Activated T-helper 17 cell treated with anti-CD3 and anti-CD28 coated beads, Interleukin-2, amount 50 U/mL, for 72 hours (primary cell): ENCODE measurements at regions not wholly inside any gene's neighbourhood (a gene's known extent, or its start where the extent isn't known, plus 50 kb on each side); places are given as distances from the start of the nearest gene placed in this dataset.

ENCODE experiments used
- ATAC-seq: fragments of 150-1000 bp; cut with Tn5 transposase; replicated peaks from 2 replicates; pipeline ENCODE4 v1.10.0; 2021; ENCODE audit warnings: mild to moderate bottlenecking, moderate library complexity
- H3K27ac Mint-ChIP-seq: one replicate; pipeline ENCODE4 v1.8.0; 2022; ENCODE audit warnings: mixed read lengths
- H3K27me3 Mint-ChIP-seq: one replicate; pipeline ENCODE4 v1.8.0; 2022; ENCODE audit warnings: mixed read lengths
- H3K36me3 Mint-ChIP-seq: one replicate; pipeline ENCODE4 v1.8.0; 2022; ENCODE audit warnings: low read depth, mild to moderate bottlenecking, mixed read lengths
- H3K4me1 Mint-ChIP-seq: one replicate; pipeline ENCODE4 v1.8.0; 2022; ENCODE audit warnings: mixed read lengths
- H3K4me3 Mint-ChIP-seq: one replicate; pipeline ENCODE4 v1.8.0; 2022; ENCODE audit warnings: mild to moderate bottlenecking, mixed read lengths
- H3K9me3 Mint-ChIP-seq: one replicate; pipeline ENCODE4 v1.8.0; 2022; ENCODE audit warnings: mixed read lengths

GRCh38 chr15:25504307-25504706 lies 65.5 kb upstream of the UBE3A start:
- H3K36me3 Mint-ChIP-seq = no peaks in the 10 kb centered on the region
- no peak overlapping the region for H3K4me3 Mint-ChIP-seq
- no peak for ATAC-seq
- peaks cover 8% of the 10 kb centered on the region for H3K27me3 Mint-ChIP-seq
- H3K27ac Mint-ChIP-seq = no peak overlapping the region
- no peaks in the 10 kb centered on the region for H3K9me3 Mint-ChIP-seq
- H3K4me1 Mint-ChIP-seq = no peaks in the 10 kb centered on the region

GRCh38 chr15:25501828-25502446 lies 63.1 kb upstream of the UBE3A start:
- Mint-ChIP-seq H3K4me1 (no peaks in the 10 kb centered on the region), H3K27ac (no peak overlapping the region), H3K9me3 (no peaks in the 10 kb centered on the region), H3K36me3 (no peaks in the 10 kb centered on the region), H3K27me3 (peaks cover 2% of the 10 kb centered on the region), H3K4me3 (no peak overlapping the region)
- no peak for ATAC-seq

DNA sequence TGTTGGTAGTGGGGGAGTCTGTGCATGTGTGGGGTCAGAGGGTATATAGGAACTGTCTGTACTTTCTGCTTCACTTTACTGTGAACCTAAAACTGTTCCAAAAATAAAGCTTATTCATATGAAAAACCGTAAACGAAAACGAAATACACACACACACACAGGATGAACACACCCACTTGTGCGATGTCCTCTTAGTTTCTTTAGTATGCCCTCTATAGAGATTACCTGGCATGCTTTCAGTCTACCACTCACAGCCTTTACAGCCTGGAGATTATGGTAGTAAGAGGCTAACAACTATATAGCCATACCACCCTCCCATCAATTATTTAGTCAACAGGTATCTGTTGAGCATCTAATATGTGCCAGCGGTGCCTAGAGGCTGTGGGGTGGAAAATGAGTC lies 60.0 kb upstream of the UBE3A start:
- Mint-ChIP-seq H3K9me3 (peaks cover 6% of the 10 kb centered on the region), H3K4me1 (no peaks in the 10 kb centered on the region), H3K27ac (no peak overlapping the region), H3K4me3 (no peak overlapping the region), H3K36me3 (no peaks in the 10 kb centered on the region), H3K27me3 (peaks cover 7% of the 10 kb centered on the region)
- no peak for ATAC-seq

DNA sequence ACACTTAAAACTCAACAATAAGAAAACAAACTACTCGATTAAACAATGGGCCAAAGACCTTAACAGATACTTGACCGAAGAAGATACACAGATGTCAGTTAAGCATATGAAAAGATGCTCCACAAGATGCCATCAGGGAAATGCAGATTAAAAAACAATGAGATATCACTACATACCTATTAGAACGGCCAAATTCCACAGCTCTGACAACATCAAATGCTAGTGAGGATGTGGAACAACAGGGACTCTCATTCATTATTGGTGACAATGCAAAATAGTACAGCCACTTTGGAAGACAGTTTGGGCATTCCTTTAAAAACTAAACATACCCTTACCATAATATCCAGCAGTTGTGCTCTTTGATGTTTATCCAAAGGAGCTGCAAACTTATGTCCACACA lies 59.1 kb upstream of the UBE3A start:
- no peak overlapping the region for H3K4me3 Mint-ChIP-seq
- peaks cover 10% of the 10 kb centered on the region for H3K27me3 Mint-ChIP-seq
- no peaks in the 10 kb centered on the region for H3K36me3 Mint-ChIP-seq
- H3K4me1 Mint-ChIP-seq = no peaks in the 10 kb centered on the region
- H3K27ac Mint-ChIP-seq = no peak overlapping the region
- ATAC-seq = no peak
- peaks cover 7% of the 10 kb centered on the region for H3K9me3 Mint-ChIP-seq

DNA sequence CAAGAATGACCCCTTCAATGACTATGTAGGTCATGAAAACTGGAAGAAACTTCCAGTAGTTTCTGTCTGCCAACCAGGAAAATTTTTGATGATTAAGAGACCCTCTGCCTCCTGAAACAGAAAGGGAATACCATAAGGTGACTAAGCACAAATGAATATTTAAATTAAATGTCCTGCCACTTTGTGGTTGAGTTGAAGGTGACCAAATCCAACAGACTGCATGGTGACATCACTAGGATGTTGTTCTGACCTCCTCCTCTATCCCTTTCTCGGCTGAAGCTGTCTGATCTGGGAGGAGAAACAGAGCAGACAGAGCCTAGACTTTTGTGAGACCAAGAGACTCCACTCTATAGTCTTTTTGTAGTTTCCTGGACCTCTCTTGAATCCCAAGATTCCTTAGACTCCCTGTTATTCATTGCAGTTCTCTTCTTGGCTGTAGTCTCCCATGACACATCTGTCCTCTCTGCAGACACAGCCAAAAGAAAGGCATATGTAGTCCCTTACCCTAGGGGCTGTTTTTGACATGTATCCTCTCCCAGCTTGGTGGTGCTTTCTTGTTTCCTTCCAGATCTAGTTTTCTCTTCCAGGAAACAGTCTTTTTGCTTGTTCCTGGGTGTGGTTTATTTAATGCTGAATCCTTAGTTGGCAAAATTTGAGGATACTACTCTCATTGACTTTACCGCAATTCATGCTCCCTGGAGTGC lies 55.2 kb upstream of the UBE3A start:
- ATAC-seq = no peak
- Mint-ChIP-seq H3K9me3 (peaks cover 11% of the 10 kb centered on the region), H3K27me3 (peaks cover 15% of the 10 kb centered on the region), H3K4me1 (no peaks in the 10 kb centered on the region), H3K4me3 (no peak overlapping the region), H3K36me3 (no peaks in the 10 kb centered on the region), H3K27ac (no peak overlapping the region)

GRCh38 chr15:25492315-25492714 lies 53.5 kb upstream of the UBE3A start:
- Mint-ChIP-seq H3K27me3 (peaks cover 15% of the 10 kb centered on the region), H3K36me3 (no peaks in the 10 kb centered on the region), H3K9me3 (peaks cover 11% of the 10 kb centered on the region), H3K4me3 (no peak overlapping the region), H3K27ac (no peak overlapping the region), H3K4me1 (no peaks in the 10 kb centered on the region)
- ATAC-seq = no peak
